ENCODE measurements at regions not wholly inside any gene's neighbourhood (a gene's known extent, or its start where the extent isn't known, plus 50 kb on each side); places are given as distances from the start of the nearest gene placed in this dataset.

DNA sequence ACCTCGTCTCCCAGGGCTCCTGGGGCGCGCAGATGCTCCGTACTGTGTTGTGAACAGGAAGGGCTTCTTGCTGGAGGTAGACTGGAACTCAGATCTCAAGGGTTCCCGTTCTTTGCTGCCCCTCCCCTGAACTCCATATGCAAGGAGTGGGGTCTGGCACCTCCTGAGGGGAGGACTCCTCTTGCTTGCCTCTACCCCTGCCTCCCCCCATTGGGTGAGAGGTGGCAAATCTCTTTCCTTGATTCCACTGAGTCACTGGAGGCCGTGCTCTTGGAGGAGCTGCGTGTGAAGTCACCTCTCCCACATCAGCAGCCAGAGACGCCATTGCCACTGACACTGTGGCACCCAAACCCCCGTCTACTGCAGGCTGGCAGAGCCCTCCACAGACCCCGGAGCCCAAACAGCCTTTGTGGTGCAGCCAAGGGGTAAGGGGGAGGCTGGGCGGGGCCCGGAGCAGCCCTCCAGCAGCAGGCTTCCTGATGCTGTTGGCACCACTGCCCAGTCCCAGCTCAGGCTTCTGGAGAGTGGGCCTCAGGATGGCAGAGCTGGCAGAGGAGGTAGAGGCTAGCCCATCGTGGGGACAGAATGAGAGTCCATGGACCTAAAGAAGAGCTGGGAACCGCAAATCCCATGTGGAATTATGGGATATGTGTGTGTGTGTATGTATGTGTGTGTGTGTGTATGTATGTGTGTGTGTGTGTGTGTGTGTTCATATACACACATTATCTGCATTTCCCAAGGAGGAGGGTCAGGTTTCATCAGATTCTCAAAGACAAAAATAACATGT is 104.9 kb upstream of the RUNX3 start:
- Histone ChIP-seq H3K9me3 (no peaks in the 10 kb centered on the region), H3K4me1 (no peaks in the 10 kb centered on the region), H3K36me3 (replicated peaks) (no peaks in the 10 kb centered on the region), H3K27me3 (ENCODE audit: low read depth) (no peaks in the 10 kb centered on the region), H3K4me3 (no peak overlapping the region)
- in situ Hi-C loops (cut with MboI; ENCODE audit: low sequenced_read_pairs): no loop called here
- no peak for DNase-seq (ENCODE audit: low spot score in 2 of 2)

DNA sequence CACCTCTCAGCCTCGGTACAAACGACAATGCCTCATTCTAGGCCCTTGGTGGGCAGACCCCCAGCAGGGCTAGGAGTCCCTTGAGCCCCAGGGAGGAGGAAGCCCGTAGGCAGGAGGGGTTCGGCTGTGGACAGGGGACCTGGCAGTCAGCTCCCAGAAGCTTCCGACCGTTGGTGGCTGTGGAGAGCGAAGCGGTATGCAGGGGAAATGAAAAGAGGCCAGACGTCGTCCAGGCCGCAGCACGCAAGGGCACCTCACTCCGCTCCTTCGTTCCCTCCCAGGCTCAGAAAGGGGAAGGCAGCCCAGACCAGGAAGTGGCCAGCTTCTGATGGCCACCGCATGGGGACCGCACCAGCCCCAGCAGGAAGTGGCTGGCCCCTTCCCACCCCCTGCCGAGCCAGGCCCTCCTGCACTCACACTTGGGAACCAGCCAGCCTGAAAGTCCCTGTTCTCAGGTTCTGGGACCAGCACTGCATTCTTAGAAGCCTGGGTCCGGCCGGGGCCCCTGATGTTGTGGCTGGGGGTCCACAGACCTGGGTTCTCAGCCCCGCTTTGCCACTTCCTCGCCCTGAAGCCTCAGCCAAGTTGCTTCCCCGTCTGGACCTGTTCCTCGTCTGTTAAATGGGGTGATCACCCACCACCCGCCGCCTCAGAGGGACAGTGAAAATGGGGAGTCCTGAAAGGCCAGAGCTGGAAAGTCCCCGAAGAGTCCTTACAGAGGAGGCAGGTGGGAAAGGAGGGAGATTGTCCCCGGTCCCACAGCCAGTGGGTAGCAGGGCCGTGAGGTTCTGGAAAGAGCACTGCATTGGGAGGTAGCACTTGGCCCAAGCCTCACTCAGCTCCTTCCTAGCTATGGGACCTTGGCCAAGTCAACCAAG is 104.0 kb upstream of the RUNX3 start:
- Histone ChIP-seq H3K4me1 (no peaks in the 10 kb centered on the region), H3K27me3 (ENCODE audit: low read depth) (no peaks in the 10 kb centered on the region), H3K9me3 (no peaks in the 10 kb centered on the region), H3K36me3 (replicated peaks) (no peaks in the 10 kb centered on the region), H3K4me3 (no peak overlapping the region)
- in situ Hi-C loops (cut with MboI; ENCODE audit: low sequenced_read_pairs): no loop called here
- DNase-seq (ENCODE audit: low spot score in 2 of 2): no peak

DNA sequence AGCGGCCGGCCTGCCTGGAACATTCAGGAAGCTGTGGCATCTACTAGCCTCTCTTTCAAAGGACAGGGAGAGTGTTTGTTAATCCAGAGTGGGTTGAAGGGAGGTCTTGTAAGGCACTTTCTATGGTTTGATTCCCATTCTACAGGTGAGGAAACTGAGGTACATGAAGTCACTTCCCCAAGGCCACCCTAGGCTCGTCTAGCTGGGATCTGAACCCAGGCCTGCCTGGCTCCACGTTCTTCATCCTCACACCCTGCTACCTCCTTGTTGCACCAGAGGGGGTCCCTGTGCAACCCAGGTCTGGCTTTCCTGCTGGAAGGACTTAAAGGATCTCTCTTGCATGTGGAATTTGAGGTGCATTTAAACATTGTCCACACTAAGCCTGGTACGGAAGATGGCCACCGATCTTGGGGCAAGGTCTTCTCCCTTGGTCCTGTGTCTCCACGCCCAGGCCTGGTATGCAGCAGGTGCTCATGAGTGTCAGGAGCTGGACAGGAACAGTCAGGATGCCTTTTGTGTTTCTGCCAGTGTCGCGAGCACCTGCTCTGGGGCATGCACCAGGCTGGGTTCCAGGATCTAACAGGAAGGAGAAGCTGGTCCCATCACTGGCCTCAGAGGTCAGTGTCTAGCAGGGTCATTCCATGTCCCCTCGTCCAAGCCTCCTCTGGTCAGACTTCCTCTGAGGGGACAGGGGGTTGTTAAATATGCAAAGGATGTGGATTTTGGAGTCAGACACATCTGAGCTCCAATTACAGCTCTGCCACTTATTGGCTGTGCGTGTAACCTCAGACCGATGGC is 103.2 kb upstream of the RUNX3 start:
- Histone ChIP-seq H3K4me3 (no peak overlapping the region), H3K4me1 (no peaks in the 10 kb centered on the region), H3K9me3 (no peaks in the 10 kb centered on the region), H3K36me3 (replicated peaks) (no peaks in the 10 kb centered on the region), H3K27me3 (ENCODE audit: low read depth) (no peaks in the 10 kb centered on the region)
- DNase-seq (ENCODE audit: low spot score in 2 of 2): no peak
- in situ Hi-C loops (cut with MboI; ENCODE audit: low sequenced_read_pairs): no loop called here

DNA sequence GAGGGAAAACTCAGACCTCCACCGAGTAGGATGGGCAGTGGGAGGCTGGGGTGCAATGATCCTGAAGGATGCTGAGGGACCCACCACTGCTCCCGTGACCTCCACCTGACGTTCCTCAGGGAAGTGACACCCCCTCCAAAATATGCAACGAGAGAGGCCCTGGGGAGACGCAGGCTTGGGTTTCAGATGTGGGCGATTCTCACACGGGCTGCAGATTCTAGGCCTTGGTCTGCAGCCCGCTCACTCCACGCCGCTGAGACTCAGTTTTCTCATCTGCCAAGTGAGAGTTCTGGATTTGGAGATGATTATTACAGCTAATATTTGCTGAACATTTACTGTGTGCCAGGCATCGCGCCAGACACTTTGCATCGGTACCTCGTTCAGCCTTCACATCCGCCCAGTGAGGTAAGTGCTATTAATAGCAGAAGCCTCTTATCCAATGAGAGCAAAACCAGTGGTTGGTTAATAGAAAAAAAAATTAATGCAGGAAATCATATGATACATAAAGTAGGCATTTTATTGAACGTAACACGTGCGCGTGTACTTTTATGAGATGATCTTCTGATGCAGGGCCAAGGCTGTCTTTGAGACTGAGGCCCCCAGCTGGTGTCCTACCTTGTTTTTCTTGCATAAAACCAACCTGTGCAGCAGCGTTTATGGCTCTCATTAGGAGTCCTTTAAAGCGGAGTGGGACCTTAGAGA is 102.0 kb upstream of the RUNX3 start:
- Histone ChIP-seq H3K9me3 (no peaks in the 10 kb centered on the region), H3K4me1 (no peaks in the 10 kb centered on the region), H3K27me3 (ENCODE audit: low read depth) (no peaks in the 10 kb centered on the region), H3K4me3 (no peak overlapping the region), H3K36me3 (replicated peaks) (no peaks in the 10 kb centered on the region)
- in situ Hi-C loops (cut with MboI; ENCODE audit: low sequenced_read_pairs): no loop called here
- DNase-seq (ENCODE audit: low spot score in 2 of 2): no peak

DNA sequence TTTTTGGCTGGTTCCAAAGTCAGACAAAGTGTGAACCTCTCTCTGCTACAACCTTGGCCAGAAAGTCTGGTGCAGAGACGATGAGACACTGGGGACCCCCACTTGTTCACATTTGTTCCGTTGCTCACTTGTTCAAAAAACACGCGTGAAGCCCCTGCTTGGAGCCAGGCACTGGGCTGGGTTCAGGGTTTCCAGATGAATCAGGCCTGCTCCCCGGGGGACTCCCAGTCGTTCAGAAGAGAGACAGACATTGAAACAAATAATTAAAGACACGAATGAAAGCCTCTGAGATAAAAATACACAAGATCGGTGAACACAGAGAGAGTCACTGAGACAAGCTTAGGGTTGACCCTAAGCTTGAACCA is 101.5 kb upstream of the RUNX3 start:
- no peak for DNase-seq (ENCODE audit: low spot score in 2 of 2)
- no peaks in the 10 kb centered on the region for H3K4me1 ChIP-seq
- H3K4me3 ChIP-seq: no peak overlapping the region
- H3K9me3 ChIP-seq: no peaks in the 10 kb centered on the region
- H3K27me3 ChIP-seq (ENCODE audit: low read depth): no peaks in the 10 kb centered on the region
- in situ Hi-C loops (cut with MboI; ENCODE audit: low sequenced_read_pairs): no loop called here
- H3K36me3 ChIP-seq (replicated peaks): no peaks in the 10 kb centered on the region

DNA sequence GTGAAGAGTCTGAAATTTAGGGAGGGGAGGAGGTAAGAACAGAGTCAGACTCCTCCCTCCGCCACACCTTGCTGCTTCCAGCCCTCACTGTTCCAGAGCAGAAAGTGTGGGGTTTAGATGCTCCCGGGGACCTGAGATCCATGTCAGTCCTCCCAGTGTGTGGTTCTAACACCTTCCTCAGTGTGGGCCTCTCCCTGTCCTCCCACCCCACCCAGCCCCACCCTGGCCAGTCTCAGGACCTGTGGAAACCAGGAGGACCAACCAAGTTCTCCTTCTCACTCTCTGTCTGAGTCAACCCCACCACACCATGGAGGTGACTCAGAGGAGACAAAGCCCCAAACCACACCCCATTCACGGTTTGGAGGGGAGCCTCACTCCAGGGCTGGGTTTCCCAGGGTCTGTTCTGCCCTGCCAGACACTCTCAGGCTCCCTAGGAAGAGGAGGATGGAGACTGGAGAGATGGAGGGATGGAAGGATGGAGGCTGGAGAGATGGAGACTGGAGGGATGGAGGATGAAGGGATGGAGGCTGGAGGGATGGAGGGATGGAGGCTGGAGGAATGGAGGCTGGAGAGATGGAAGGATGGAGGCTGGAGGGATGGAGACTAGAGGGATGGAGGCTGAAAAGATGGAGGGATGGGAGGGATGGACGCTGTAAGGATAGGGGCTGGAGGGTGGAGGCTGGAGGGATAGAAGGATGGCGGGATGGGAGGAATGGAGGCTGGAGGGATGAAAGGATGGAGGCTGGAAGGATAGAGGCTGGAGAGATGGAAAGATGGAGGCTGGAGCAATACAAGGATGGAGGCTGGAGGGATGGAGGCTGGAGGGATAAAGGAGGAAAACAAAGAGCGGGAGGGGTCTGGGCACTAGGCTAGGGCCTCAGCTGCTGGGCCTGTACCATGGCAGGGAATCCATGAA is 100.9 kb upstream of the RUNX3 start:
- Histone ChIP-seq H3K4me3 (no peak overlapping the region), H3K4me1 (no peaks in the 10 kb centered on the region), H3K36me3 (replicated peaks) (no peaks in the 10 kb centered on the region), H3K27me3 (ENCODE audit: low read depth) (no peaks in the 10 kb centered on the region), H3K9me3 (no peaks in the 10 kb centered on the region)
- no peak for DNase-seq (ENCODE audit: low spot score in 2 of 2)
- in situ Hi-C loops (cut with MboI; ENCODE audit: low sequenced_read_pairs): no loop called here

DNA sequence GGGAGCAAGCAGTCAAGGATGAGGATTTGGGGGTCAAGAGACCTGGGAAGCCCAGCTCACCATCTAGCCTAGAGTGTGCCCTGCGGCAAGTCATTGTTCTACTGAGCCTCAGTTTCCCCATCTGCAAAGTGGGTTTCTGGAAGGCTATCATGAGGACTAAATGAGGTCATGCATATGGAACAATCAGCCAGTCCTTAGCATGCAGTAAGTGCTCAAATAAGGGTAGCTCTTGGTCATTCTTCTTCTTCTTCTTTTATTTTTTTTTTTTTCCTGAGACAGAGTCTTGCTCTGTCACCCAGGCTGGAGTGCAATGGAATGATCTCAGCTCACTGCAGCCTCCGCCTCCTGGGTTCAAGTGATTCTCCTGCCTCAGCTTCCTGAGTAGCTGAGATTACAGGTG is 99.9 kb upstream of the RUNX3 start:
- in situ Hi-C loops (cut with MboI; ENCODE audit: low sequenced_read_pairs): no loop called here
- Histone ChIP-seq H3K9me3 (no peaks in the 10 kb centered on the region), H3K4me3 (no peak overlapping the region), H3K27me3 (ENCODE audit: low read depth) (no peaks in the 10 kb centered on the region), H3K4me1 (no peaks in the 10 kb centered on the region), H3K36me3 (replicated peaks) (no peaks in the 10 kb centered on the region)
- DNase-seq (ENCODE audit: low spot score in 2 of 2): no peak

DNA sequence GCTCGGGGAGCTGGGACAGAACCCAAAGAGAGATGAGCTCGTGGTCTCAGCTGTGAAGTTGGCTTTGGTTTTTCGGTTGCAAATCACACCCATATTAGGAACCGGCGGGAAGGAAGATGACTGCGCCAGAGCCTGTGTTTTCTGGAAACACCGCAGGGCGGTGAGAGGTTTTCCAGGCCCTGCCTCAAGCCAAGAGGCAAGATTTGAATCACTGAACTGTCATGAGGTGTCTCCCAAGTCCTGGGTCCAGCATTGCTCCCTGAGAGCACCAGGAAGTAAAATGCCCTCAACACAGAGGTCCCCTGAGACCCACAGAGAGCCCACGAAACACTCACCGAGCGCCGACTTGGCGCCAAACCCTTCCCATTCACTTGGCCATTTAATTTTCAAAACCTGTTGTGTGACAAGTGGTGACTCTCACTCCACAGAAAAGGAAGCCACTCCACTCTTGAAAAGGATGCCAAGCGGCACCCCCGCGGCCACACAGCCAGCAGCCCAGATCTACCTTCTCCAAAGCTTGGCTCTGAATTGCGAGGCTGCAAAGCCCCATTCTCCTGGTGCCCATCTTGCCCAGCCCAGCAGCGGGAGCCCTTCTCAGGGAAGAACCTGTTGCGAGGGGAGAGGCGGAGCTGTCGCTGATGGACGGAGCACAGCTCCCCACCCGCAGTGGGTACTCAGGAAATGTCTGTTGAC is 99.0 kb upstream of the RUNX3 start:
- Histone ChIP-seq H3K27me3 (ENCODE audit: low read depth) (no peaks in the 10 kb centered on the region), H3K4me1 (no peaks in the 10 kb centered on the region), H3K4me3 (no peak overlapping the region), H3K9me3 (no peaks in the 10 kb centered on the region), H3K36me3 (replicated peaks) (no peaks in the 10 kb centered on the region)
- in situ Hi-C loops (cut with MboI; ENCODE audit: low sequenced_read_pairs): no loop called here
- DNase-seq (ENCODE audit: low spot score in 2 of 2): no peak

DNA sequence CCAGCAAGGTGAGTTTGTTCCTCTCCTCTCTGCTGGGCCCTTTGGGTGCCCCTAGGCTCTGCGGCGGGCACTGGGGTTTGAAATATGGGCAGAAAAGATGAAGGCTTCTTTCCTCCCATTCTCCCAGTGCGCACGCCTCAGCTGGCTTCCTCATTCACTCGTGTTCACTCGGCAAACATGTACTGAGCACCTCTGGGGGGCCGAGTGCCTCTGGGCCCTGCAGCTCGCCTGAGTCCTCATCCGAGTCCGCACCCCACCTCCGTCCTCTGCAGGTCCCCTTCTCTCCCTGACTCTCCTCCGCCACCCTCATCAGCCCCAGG is 98.5 kb upstream of the RUNX3 start:
- no peak for DNase-seq (ENCODE audit: low spot score in 2 of 2)
- H3K9me3 ChIP-seq: no peaks in the 10 kb centered on the region
- H3K36me3 ChIP-seq (replicated peaks): no peaks in the 10 kb centered on the region
- in situ Hi-C loops (cut with MboI; ENCODE audit: low sequenced_read_pairs): no loop called here
- H3K4me1 ChIP-seq: no peaks in the 10 kb centered on the region
- no peaks in the 10 kb centered on the region for H3K27me3 ChIP-seq (ENCODE audit: low read depth)
- H3K4me3 ChIP-seq: no peak overlapping the region

DNA sequence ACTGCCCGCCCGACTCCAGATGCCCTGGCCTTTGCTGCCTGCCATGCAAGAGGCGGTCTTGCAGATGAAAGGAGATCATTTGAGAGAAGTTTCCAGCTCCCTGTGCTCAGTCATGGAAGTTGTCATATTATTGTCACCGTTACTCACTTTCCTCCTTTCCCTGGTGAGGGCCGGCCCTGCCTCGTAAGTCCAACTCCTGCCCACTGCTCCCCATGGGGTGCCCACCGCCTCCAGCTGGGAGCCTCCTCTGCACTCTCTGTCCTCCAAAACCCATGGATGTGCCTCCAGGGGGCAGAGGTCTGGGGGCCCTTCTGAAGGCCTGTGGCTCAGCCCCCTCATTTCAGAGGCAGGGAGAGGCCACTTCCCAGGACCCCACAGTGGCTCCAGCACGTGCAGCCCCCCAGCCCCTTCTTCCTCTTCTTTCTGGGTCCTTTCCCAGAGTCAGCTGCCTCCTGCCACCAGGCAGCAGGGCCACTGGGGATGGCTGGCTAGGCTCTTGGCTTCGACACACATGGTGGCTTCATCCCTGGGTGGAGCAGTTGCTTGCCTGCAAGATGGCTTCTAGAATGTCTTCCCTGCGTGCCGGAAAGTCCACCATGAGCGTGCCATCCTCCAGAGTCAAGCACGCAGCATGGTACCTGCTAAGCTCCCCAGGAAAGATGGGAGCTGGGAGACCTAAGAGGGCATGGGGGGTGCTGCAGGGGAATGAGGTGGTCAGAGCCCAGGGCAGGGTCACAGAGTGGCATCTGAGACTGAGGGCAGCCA is 97.9 kb upstream of the RUNX3 start:
- no peaks in the 10 kb centered on the region for H3K9me3 ChIP-seq
- no peaks in the 10 kb centered on the region for H3K27me3 ChIP-seq (ENCODE audit: low read depth)
- H3K4me1 ChIP-seq: no peaks in the 10 kb centered on the region
- no peak for DNase-seq (ENCODE audit: low spot score in 2 of 2)
- H3K4me3 ChIP-seq: no peak overlapping the region
- H3K36me3 ChIP-seq (replicated peaks): no peaks in the 10 kb centered on the region
- in situ Hi-C loops (cut with MboI; ENCODE audit: low sequenced_read_pairs): no loop called here

DNA sequence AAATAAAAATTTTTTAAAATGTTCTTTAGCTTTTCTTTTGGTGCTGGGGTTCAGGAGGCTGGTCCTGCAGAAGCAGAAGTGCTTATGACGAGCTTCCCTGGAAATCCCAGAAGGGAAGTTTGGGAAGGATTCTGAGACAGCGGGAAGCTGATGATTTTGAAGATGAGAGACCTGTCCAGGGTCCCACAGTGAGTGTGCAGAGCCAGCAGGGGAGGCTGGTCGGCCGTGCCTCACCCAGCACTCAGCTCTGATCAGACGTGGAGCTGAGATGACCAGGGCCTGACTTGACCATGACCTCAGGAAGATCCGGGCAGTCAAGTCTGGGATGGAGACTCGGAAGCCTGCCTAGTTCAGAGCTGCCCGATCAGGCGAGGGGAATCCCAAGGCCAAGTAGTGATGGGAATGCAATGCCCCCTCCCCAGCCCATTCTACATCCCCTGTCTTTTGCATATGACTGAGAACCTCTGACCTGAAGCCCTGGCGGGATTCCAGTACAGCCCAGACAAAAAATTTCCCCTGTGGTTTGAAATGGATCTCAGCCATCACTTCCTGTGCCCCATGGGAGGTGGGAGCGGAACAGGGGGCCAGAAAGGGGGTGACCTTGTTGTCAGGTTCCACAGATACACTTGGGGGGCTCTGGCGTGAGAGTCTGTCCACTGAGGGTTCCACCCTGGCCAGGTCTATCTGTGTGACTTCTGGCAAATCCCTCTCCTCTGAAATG is 96.8 kb upstream of the RUNX3 start:
- H3K4me3 ChIP-seq: no peak overlapping the region
- DNase-seq (ENCODE audit: low spot score in 2 of 2): no peak
- no peaks in the 10 kb centered on the region for H3K4me1 ChIP-seq
- no peaks in the 10 kb centered on the region for H3K36me3 ChIP-seq (replicated peaks)
- no peaks in the 10 kb centered on the region for H3K9me3 ChIP-seq
- in situ Hi-C loops (cut with MboI; ENCODE audit: low sequenced_read_pairs): no loop called here
- no peaks in the 10 kb centered on the region for H3K27me3 ChIP-seq (ENCODE audit: low read depth)

Measured in HAP-1 (cell line).